GM11168 (cell line): ENCODE measurements at regions not wholly inside any gene's neighbourhood (a gene's known extent, or its start where the extent isn't known, plus 50 kb on each side); places are given as distances from the start of the nearest gene placed in this dataset.

ENCODE experiments used
- in situ Hi-C: fragments of 300-500 bp; cut with MboI; formaldehyde crosslinking; loops from one replicate; pipeline ENCODE4 v1.12.0; 2022; ENCODE audit warnings: low sequenced_read_pairs; ENCODE audit not compliant: unreplicated experiment

- in situ Hi-C loops, result no loop called here
Observed at GRCh38 chr2:122249673-122250072, 494.2 kb downstream of the TSN start.

GRCh38 chr2:122251158-122251557 lies 495.7 kb downstream of the TSN start:
- in situ Hi-C loops, result no loop called here

GRCh38 chr2:122251566-122251965 lies 496.1 kb downstream of the TSN start:
- in situ Hi-C loops, result no loop called here

GRCh38 chr2:122255924-122256323 lies 500.5 kb downstream of the TSN start:
- in situ Hi-C loops, result no loop called here

GRCh38 chr2:122261911-122262310 lies 506.5 kb downstream of the TSN start:
- in situ Hi-C loops, result no loop called here

GRCh38 chr2:122263746-122264145 lies 508.3 kb downstream of the TSN start:
- in situ Hi-C loops, result no loop called here

GRCh38 chr2:122266636-122267035 lies 511.2 kb downstream of the TSN start:
- in situ Hi-C loops, result no loop called here

- in situ Hi-C loops, result no loop called here
Observed at GRCh38 chr2:122267947-122268346, 512.5 kb downstream of the TSN start.

- in situ Hi-C loops, result no loop called here
Observed at GRCh38 chr2:122273785-122274419, 518.5 kb downstream of the TSN start.

GRCh38 chr2:122277956-122278355 lies 522.5 kb downstream of the TSN start:
- in situ Hi-C loops, result no loop called here

GRCh38 chr2:122300758-122301157 lies 545.3 kb downstream of the TSN start:
- in situ Hi-C loops, result no loop called here

- in situ Hi-C loops, result no loop called here
Observed at GRCh38 chr2:122307763-122308162, 552.3 kb downstream of the TSN start.

- in situ Hi-C loops, result no loop called here
Observed at GRCh38 chr2:122315306-122315705, 559.9 kb downstream of the TSN start.

- in situ Hi-C loops, result no loop called here
Observed at GRCh38 chr2:122319539-122320132, 564.2 kb downstream of the TSN start.

- in situ Hi-C loops, result no loop called here
Observed at GRCh38 chr2:122322815-122323214, 567.4 kb downstream of the TSN start.

- in situ Hi-C loops, result no loop called here
Observed at GRCh38 chr2:122323927-122324326, 568.5 kb downstream of the TSN start.

GRCh38 chr2:122326471-122326870 lies 571.0 kb downstream of the TSN start:
- in situ Hi-C loops, result no loop called here

GRCh38 chr2:122328816-122329215 lies 573.4 kb downstream of the TSN start:
- in situ Hi-C loops, result no loop called here

- in situ Hi-C loops, result no loop called here
Observed at GRCh38 chr2:122329278-122329677, 573.8 kb downstream of the TSN start.

GRCh38 chr2:122333932-122334331 lies 578.5 kb downstream of the TSN start:
- in situ Hi-C loops, result no loop called here

GRCh38 chr2:122338000-122338399 lies 582.5 kb downstream of the TSN start:
- in situ Hi-C loops, result no loop called here

GRCh38 chr2:122340246-122340645 lies 584.8 kb downstream of the TSN start:
- in situ Hi-C loops, result no loop called here
